OCI-LY7 (cell line): ENCODE measurements at regions not wholly inside any gene's neighbourhood (a gene's known extent, or its start where the extent isn't known, plus 50 kb on each side); places are given as distances from the start of the nearest gene placed in this dataset.

ENCODE experiments used
- EZH2phosphoT487 ChIP-seq: fragments of 200-600 bp; sonication (generic); IDR thresholded peaks from 2 replicates; pipeline ENCODE4 v1.6.1; 2018; ENCODE audit warnings: low read depth, borderline replicate concordance, mild to moderate bottlenecking, mixed run types, antibody characterized with exemption, low read length, moderate library complexity, mixed read lengths
- TF ChIP-seq, protein P1 (sequence below): fragments of 200-600 bp; sonication (generic); conservative IDR thresholded peaks from 2 replicates; pipeline ENCODE4 v1.5.1; 2014; ENCODE audit warnings: mild to moderate bottlenecking, antibody characterized with exemption, low read length, moderate library complexity, mixed read lengths

DNA sequence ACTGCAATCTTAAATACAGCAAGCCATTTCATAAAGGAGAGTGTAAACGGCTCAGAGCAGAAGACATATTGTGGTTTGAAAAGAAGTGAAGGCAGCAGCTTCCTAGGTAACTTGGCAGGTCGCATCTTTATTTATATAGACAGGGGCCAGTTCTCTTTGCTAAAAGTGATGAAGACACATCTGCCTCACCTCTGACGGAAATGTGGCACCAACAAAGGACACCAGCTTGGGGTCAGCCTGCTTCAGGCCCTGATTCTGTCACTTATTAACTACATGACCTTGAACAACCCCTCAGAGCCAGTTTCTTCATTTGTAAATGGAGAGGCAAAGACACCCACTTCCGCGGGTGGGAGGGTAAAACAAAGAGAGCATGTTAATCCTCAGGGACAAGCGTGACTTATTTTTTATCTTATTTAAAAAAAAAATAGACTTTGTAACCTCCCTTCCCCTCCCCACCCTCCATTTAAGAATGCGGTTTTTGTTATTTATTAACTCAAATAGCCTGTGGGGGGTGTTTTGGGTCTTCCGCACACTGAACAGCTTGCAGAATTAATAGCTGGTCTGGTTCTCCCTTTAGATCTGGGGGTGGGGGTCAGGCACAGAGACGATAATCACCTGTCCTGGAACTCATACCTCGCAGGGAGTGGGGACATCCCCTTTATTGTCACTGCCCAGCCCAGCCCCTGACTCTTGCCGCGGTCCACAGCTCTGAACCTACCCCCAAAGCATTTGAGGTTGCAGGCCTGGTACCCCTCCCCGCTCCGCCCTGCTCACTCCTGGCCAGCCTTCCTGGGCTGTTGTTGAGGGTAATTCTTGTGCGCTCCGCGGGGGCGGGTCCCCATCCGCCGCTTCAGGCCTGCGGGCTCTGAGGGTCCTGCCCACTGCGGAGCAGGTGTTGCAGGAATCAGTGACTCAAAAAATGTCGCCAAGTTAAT is 64.2 kb upstream of the TMEM17 start:
- TF ChIP-seq, protein P1, sequence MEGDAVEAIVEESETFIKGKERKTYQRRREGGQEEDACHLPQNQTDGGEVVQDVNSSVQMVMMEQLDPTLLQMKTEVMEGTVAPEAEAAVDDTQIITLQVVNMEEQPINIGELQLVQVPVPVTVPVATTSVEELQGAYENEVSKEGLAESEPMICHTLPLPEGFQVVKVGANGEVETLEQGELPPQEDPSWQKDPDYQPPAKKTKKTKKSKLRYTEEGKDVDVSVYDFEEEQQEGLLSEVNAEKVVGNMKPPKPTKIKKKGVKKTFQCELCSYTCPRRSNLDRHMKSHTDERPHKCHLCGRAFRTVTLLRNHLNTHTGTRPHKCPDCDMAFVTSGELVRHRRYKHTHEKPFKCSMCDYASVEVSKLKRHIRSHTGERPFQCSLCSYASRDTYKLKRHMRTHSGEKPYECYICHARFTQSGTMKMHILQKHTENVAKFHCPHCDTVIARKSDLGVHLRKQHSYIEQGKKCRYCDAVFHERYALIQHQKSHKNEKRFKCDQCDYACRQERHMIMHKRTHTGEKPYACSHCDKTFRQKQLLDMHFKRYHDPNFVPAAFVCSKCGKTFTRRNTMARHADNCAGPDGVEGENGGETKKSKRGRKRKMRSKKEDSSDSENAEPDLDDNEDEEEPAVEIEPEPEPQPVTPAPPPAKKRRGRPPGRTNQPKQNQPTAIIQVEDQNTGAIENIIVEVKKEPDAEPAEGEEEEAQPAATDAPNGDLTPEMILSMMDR, result no peak
- no peak for TF ChIP-seq EZH2phosphoT487
